Fibroblast of gingiva (primary cell): ENCODE measurements at regions not wholly inside any gene's neighbourhood (a gene's known extent, or its start where the extent isn't known, plus 50 kb on each side); places are given as distances from the start of the nearest gene placed in this dataset.

Source experiments
- DNase-seq: peaks from one replicate; pipeline ENCODE4 v3.0.0-alpha.2; 2011; ENCODE audit warnings: low read depth

GRCh38 chr12:46449316-46449715 lies 76.7 kb upstream of the SLC38A2 start:
- no peak for DNase-seq

DNA sequence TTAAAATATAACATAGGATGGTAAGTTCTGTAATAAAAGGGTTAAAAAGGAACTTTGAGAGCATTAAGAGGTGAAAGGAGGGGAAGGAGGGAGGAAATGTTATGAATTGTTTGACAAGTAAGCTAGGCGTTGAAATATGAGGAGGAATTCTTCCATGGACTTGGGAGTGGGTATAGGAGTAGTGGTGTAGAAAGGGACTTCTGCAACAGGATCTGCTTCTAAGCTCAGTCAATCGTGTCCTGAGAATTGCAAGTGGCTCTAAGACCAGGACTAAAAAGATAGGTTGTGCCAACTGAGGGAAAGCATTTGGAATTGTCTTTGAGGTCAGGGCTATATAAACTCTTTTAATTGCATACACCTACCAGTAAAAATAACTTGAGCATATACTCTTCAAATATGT lies 74.1 kb upstream of the SLC38A2 start:
- peak; percentile 6 for DNase-seq

GRCh38 chr12:46445551-46446235 lies 73.1 kb upstream of the SLC38A2 start:
- DNase-seq = no peak

GRCh38 chr12:46445093-46445492 lies 72.5 kb upstream of the SLC38A2 start:
- DNase-seq = no peak

DNA sequence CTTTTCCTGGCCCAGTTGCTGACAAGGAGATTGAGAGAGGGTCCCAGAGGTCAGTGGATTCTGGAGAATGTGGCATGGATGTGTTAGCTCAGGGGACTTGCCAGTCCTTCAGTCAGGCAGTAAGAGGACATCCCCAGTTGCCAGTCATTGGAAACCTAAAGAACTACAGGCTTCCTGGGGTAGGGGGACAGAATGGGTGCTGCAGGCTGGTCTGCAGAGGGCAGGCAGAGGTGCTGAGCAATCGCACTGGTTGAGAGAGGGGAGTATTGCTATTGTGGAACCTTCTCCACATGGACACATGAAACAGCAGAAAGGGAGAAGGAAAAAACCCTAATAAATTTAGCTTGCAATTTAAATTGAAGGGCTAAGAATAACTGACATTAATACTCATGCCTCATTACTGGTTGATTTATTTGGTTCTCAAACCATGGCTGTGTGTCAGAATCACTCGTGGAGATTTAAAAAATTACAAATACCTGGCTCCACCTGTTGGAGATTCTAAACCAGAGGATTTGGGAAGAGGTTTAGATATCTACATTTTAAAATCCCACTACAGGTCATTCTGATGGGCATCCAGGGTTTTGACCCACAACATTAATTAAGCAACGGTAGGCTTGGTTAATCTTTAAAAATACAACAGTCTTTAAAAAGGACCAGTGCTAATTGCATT lies 71.2 kb upstream of the SLC38A2 start:
- no peak for DNase-seq

DNA sequence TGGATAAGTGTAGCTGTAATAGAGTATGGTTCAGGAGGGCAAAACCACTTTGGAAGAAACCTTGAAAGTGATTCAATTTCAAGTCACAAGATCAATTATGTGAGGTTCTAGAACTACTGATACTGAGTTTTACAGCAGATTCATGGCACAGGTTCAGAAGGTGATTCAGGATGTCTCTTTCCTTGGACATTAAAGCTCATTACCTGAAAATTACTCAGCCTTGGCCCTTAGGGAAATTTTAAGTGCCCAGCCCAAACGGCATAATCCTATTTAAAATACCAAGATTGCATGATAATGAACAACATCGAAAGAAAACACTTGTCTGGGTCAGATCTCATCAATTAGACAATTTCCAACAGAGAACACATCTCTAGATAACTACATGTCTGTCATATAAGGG lies 70.2 kb upstream of the SLC38A2 start:
- DNase-seq = no peak

GRCh38 chr12:46442239-46442638 lies 69.7 kb upstream of the SLC38A2 start:
- peak; percentile 10 for DNase-seq

DNA sequence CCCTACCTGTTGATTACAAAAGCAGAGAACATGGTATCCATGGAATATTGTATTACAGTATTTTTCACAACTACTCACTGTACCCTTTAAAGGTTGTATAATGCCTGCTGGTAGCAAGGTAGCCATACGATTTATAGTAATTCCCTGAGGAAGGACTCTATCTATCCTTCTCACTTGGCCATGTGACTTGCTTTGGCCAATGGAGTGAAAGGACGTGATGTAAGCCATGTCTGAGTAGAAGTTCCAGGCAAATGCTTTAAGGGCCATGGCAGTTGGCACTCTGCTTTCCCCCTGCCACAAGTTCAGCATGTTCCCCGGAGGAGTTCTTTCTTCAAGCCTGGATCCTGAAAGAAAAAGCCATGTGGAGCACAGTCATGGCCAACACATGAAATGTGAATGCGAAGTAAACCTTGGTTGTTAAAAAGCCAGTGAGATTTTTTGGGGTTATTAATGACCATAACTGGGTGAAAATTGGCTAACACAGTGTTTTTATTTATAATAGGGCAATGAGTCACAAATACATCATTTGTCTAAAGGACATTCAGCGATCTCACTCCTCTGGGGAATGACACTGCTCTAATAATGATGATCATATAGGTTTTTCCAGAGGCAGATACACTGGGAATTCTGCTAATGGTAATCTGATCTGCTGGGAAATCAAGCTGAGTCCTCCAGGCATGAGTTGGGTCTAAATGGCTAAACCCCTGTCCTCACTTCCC lies 67.4 kb upstream of the SLC38A2 start:
- no peak for DNase-seq

DNA sequence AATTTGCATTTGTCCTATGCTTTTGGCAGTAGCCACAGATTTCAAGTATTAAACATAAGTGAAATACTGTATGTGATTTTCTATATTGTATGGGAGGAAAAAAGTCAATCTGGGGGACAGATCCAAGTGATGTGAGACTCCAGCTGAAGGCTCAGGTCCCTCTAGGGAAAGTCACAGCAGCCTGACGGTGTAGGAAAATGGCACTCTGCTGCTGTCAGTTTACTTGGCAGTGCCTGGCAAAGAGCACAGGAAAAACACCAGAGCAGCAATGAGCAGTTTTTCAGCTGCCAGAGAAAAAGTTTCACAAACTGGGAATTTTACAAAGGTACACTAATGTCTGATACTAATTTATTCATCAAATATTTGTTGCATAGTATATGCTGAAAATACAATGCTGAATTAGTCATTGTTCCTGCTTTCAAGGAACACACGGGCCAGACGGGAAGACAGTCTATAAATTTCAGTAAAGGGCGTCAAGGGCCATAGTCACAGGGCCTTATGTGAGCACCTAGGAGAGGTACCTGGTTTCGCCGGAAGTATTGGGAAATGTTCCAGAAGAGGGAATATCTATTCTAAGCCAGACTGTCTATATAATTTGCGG lies 66.2 kb upstream of the SLC38A2 start:
- DNase-seq = no peak

DNA sequence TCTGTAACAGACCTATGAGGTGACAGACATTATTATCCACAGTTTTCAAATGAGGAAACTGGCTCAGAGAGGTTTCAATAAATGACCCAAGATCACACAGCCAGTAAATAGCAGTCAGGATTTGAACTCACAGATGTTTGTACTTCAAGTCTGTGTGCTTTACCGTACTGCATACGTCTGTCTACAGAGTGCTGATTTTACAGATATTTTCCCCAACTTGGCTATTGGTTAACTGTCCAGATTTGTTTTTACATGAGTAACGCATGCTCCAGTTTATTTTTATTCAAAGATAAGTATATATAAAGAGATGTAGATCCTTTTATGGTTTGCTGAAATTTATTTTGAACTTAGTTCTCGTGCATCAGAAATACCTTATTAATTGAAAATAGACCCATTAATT lies 65.7 kb upstream of the SLC38A2 start:
- DNase-seq = no peak

GRCh38 chr12:46437469-46437868 lies 64.9 kb upstream of the SLC38A2 start:
- no peak for DNase-seq

- no peak for DNase-seq
These were observed 64.2 kb upstream of the SLC38A2 start for GRCh38 chr12:46436747-46437146.

- no peak for DNase-seq
These were observed 63.1 kb upstream of the SLC38A2 start for GRCh38 chr12:46435625-46436024.

- DNase-seq = peak; percentile 15
These were observed 62.5 kb upstream of the SLC38A2 start for GRCh38 chr12:46435029-46435428.

DNA sequence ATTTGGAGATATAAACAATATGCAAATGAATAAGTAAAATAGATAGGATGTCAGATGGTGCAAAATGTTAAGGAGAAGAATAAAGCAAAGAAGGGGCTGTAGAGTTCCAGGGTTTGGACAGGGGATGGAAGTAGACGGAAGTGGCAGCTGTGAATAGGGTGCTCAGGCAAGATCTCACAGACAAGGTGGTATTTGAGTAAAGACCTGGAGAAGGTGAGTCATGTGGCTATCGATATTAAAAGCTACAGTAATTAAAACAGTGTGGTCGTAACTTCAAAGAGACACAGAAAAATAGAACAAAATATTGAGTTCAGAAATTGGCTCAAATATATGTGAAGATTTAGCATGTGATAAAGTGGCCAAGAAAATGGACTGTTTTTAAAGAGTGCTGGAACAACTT lies 61.3 kb upstream of the SLC38A2 start:
- no peak for DNase-seq

DNA sequence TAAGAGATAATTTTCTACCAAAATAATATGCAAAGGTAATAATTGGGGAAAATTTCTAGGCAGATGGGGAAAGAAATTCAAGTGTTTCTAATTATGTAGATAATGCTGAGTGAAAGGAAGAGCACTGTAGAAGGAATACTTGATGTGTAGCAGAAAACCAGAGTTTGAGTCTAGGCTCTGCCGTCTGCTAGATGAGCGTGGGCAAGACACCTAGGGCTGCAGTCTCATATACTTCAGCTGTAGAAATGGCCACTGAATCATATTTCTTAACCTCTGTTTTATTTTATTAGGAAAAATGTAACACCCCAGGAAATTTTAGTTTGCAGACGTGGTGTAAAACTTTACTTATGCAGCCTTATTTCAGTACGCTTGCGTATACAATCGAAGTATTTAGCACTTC lies 59.8 kb upstream of the SLC38A2 start:
- no peak for DNase-seq

DNA sequence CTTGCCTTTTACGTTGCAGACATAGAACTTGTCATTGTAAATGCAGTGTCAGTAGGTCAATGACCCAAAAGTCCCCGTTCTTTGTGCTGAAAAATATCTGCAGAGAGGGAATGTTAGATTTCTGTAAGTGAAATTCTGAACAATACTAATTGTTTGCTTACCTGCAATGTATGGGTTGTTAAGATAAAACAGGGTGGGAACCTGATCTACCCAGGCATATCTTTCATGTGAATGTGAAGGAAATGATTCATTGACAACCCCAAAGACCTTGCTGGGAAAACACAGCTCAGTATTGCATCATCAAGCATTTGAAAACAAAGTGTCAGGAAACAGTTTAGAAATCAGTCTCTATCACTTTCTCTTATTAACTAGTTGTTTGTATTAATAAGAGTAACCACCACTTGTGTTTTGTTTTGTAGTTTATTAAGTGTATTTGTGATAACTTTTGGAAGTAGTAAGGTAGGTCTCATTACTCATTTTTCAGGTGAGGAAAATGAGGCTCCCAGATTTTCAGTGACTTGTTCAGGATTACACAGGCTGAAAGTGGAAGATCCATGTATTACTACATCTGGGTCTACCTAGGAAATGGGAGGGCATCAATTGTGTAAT lies 57.9 kb upstream of the SLC38A2 start:
- peak; percentile 49 for DNase-seq
